Prostate gland (tissue), 2 donors: ENCODE measurements at regions not wholly inside any gene's neighbourhood (a gene's known extent, or its start where the extent isn't known, plus 50 kb on each side); places are given as distances from the start of the nearest gene placed in this dataset.

Experiments
- POLR2A ChIP-seq: fragments of 450-650 bp; IDR thresholded peaks from one replicate; pipeline ENCODE4 v1.6.1; 2016; ENCODE audit warnings: antibody characterized with exemption, mild to moderate bottlenecking
- TF ChIP-seq, protein P1 (sequence below), 4 experiments: fragments of 200-600 bp in 2 of 4; fragments of 450-650 bp in 2 of 4; sonication (generic) in 2 of 4; IDR thresholded peaks; 1 replicate in 3 of 4; 2 replicates in 1 of 4; pipeline ENCODE4 v1.5.1; 2016 to 2019; ENCODE audit warnings: antibody characterized with exemption in 4 of 4, mild to moderate bottlenecking in 2 of 4, moderate library complexity in 2 of 4

DNA sequence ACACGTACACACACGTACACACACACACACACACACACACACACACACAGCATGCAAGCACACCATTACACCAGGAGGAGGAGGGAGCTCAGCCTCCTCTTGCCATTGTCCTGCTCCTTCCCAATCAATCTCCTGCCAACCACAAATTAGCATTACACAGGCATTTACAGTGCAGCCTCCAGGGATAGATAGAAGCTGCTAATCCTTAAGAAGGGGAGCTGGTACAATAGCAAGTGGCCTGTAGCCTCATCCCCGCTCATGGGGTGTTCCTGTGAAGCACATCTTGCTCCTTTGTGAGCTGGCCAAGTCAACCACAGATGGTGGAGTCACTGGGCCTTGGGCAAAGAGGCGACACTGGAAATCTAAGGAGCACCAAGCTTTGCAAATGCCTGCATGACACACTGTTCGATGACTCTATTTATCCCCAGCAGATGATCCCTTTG is 110.3 kb upstream of the PKDCC start:
- TF ChIP-seq, protein P1, sequence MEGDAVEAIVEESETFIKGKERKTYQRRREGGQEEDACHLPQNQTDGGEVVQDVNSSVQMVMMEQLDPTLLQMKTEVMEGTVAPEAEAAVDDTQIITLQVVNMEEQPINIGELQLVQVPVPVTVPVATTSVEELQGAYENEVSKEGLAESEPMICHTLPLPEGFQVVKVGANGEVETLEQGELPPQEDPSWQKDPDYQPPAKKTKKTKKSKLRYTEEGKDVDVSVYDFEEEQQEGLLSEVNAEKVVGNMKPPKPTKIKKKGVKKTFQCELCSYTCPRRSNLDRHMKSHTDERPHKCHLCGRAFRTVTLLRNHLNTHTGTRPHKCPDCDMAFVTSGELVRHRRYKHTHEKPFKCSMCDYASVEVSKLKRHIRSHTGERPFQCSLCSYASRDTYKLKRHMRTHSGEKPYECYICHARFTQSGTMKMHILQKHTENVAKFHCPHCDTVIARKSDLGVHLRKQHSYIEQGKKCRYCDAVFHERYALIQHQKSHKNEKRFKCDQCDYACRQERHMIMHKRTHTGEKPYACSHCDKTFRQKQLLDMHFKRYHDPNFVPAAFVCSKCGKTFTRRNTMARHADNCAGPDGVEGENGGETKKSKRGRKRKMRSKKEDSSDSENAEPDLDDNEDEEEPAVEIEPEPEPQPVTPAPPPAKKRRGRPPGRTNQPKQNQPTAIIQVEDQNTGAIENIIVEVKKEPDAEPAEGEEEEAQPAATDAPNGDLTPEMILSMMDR (IDR thresholded peaks at IDR 0.05) = no peak
- TF ChIP-seq POLR2A = no peak
